Liver (tissue), 3 donors: ENCODE measurements at regions not wholly inside any gene's neighbourhood (a gene's known extent, or its start where the extent isn't known, plus 50 kb on each side); places are given as distances from the start of the nearest gene placed in this dataset.

Experiments used
- ATF3 ChIP-seq: IDR thresholded peaks from 2 replicates; pipeline ENCODE4 v1.6.1; 2016; ENCODE audit warnings: antibody characterized with exemption
- EGR1 ChIP-seq, 2 donors: IDR thresholded peaks; 2 replicates each; pipeline ENCODE4 v1.6.1; 2016 to 2018; ENCODE audit warnings: antibody characterized with exemption in 2 of 2, low read depth in 2 of 2
- FOXA2 ChIP-seq: IDR thresholded peaks from 2 replicates; pipeline ENCODE4 v1.6.1; 2016; ENCODE audit warnings: antibody characterized with exemption
- HNF4A ChIP-seq, 2 donors: conservative IDR thresholded peaks; 2 replicates each; pipeline ENCODE4 v1.6.1; 2016; ENCODE audit warnings: antibody characterized with exemption in 2 of 2, mild to moderate bottlenecking in 2 of 2
- HNF4G ChIP-seq: IDR thresholded peaks from 2 replicates; pipeline ENCODE4 v1.6.1; 2016; ENCODE audit warnings: antibody characterized with exemption
- JUND ChIP-seq, 2 donors: IDR thresholded peaks; 2 replicates each; pipeline ENCODE4 v1.6.1; 2016; ENCODE audit warnings: antibody characterized with exemption in 2 of 2
- RAD21 ChIP-seq, 2 donors: IDR thresholded peaks; 2 replicates each; pipeline ENCODE4 v1.6.1; 2016; ENCODE audit warnings: antibody characterized with exemption in 2 of 2, mild to moderate bottlenecking in 2 of 2
- SP1 ChIP-seq: IDR thresholded peaks from 2 replicates; pipeline ENCODE4 v1.6.1; 2018; ENCODE audit warnings: antibody characterized with exemption, mild to moderate bottlenecking
- TAF1 ChIP-seq: conservative IDR thresholded peaks from 2 replicates; pipeline ENCODE4 v1.6.1; 2016; ENCODE audit warnings: antibody characterized with exemption, mild to moderate bottlenecking
- TF ChIP-seq, protein P1 (sequence below): fragments of 150-350 bp; IDR thresholded peaks from 2 replicates; pipeline ENCODE4 v1.5.1; 2017; ENCODE audit warnings: improper control_type of control experiment, low read depth, low read length; ENCODE audit not compliant: missing input control
- TF ChIP-seq, protein P2 (sequence below): IDR thresholded peaks from 2 replicates; pipeline ENCODE4 v1.6.1; 2016; ENCODE audit warnings: antibody characterized with exemption
- donor health status: healthy.
- donor health status: healthy.

DNA sequence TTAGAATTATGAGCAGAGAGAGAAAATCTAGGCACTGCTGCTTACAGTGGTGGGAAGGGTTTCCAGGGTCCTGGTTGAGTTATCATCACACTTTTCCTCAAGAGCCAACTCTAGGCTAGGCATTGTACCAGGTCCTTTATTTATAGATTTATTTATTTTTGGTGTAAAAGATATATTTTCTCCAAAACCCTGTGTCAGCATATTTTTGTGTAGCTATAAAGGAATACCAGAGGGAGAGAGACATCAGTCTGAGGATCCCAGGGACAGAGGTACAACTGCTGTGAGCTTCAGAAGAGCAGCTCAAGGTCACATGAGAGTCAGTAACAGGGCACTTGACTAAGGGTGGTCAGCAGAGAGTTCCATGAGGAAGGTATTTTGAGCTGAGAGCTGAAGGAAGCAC is 159.7 kb downstream of the SLC35B3 start:
- TF ChIP-seq, protein P1, sequence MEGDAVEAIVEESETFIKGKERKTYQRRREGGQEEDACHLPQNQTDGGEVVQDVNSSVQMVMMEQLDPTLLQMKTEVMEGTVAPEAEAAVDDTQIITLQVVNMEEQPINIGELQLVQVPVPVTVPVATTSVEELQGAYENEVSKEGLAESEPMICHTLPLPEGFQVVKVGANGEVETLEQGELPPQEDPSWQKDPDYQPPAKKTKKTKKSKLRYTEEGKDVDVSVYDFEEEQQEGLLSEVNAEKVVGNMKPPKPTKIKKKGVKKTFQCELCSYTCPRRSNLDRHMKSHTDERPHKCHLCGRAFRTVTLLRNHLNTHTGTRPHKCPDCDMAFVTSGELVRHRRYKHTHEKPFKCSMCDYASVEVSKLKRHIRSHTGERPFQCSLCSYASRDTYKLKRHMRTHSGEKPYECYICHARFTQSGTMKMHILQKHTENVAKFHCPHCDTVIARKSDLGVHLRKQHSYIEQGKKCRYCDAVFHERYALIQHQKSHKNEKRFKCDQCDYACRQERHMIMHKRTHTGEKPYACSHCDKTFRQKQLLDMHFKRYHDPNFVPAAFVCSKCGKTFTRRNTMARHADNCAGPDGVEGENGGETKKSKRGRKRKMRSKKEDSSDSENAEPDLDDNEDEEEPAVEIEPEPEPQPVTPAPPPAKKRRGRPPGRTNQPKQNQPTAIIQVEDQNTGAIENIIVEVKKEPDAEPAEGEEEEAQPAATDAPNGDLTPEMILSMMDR = no peak
- no peak for TF ChIP-seq TAF1
- no peak for TF ChIP-seq EGR1 (IDR thresholded peaks at IDR 0.05; ENCODE audit: low read depth in 2 of 2)
- no peak for TF ChIP-seq FOXA2
- no peak for TF ChIP-seq RAD21 (IDR thresholded peaks at IDR 0.05)
- TF ChIP-seq JUND (IDR thresholded peaks at IDR 0.05) = no peak
- TF ChIP-seq ATF3 = no peak
- TF ChIP-seq SP1 = no peak
- TF ChIP-seq HNF4A (conservative IDR thresholded peaks at IDR 0.05) = no peak
- TF ChIP-seq HNF4G = no peak
- TF ChIP-seq, protein P2, sequence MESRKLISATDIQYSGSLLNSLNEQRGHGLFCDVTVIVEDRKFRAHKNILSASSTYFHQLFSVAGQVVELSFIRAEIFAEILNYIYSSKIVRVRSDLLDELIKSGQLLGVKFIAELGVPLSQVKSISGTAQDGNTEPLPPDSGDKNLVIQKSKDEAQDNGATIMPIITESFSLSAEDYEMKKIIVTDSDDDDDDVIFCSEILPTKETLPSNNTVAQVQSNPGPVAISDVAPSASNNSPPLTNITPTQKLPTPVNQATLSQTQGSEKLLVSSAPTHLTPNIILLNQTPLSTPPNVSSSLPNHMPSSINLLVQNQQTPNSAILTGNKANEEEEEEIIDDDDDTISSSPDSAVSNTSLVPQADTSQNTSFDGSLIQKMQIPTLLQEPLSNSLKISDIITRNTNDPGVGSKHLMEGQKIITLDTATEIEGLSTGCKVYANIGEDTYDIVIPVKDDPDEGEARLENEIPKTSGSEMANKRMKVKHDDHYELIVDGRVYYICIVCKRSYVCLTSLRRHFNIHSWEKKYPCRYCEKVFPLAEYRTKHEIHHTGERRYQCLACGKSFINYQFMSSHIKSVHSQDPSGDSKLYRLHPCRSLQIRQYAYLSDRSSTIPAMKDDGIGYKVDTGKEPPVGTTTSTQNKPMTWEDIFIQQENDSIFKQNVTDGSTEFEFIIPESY = no peak
